CD14-positive monocyte (primary cell): ENCODE measurements at regions not wholly inside any gene's neighbourhood (a gene's known extent, or its start where the extent isn't known, plus 50 kb on each side); places are given as distances from the start of the nearest gene placed in this dataset.
A peak's percentile ranks its signal among the peaks of the same experiment; 100 is the strongest.

Source experiments
- DNase-seq, 3 donors: peaks; one replicate each; pipeline ENCODE4 v3.0.0-alpha.2; 2011 to 2022
- H2AFZ ChIP-seq: 2 replicates; pipeline ENCODE4 v1.6.0; 2012; ENCODE audit warnings: mild to moderate bottlenecking, low read depth, low read length, inconsistent platforms; ENCODE audit not compliant: insufficient read depth, poor library complexity, severe bottlenecking
- H3K27ac ChIP-seq, 2 donors: 1 replicate in 1 of 2; 2 replicates in 1 of 2; pipeline ENCODE4 v1.5.1; 2012 to 2013; ENCODE audit warnings: low read length in 2 of 2, control low read depth in 1 of 2, inconsistent platforms in 1 of 2, low read depth in 1 of 2, mild to moderate bottlenecking in 1 of 2
- H3K27me3 ChIP-seq, 2 donors: one replicate each; pipeline versions ENCODE4 v1.6.0 to v1.6.1; 2011 to 2013; ENCODE audit warnings: low read length in 2 of 2; ENCODE audit not compliant: control insufficient read depth in 2 of 2, insufficient read depth in 2 of 2
- H3K36me3 ChIP-seq, 2 donors: replicated peaks in 1 of 2; 1 replicate in 1 of 2; 2 replicates in 1 of 2; pipeline versions ENCODE4 v1.5.1 to v1.6.1; 2012 to 2013; ENCODE audit warnings: low read length in 2 of 2, control low read depth in 1 of 2, inconsistent platforms in 1 of 2, mild to moderate bottlenecking in 1 of 2; ENCODE audit not compliant: insufficient read depth in 2 of 2, control insufficient read depth in 1 of 2
- H3K4me1 ChIP-seq, 2 donors: 1 replicate in 1 of 2; 2 replicates in 1 of 2; pipeline versions ENCODE4 v1.5.1 to v1.6.1; 2012 to 2013; ENCODE audit warnings: low read length in 2 of 2, control low read depth in 1 of 2, inconsistent platforms in 1 of 2, mild to moderate bottlenecking in 1 of 2, moderate library complexity in 1 of 2; ENCODE audit not compliant: insufficient read depth in 2 of 2, control insufficient read depth in 1 of 2
- H3K4me2 ChIP-seq: replicated peaks from 2 replicates; pipeline ENCODE3; 2012; ENCODE audit warnings: low read length, moderate library complexity, mild to moderate bottlenecking; ENCODE audit not compliant: poor library complexity, severe bottlenecking; ENCODE audit errors: extremely low read depth
- H3K4me3 ChIP-seq, 3 experiments: fragments of 200-600 bp in 1 of 3; sonication (generic) in 1 of 3; replicated peaks in 1 of 3; 1 replicate in 2 of 3; 2 replicates in 1 of 3; pipeline ENCODE4 v1.5.1; 2011 to 2013; ENCODE audit warnings: low read length in 3 of 3, mild to moderate bottlenecking in 3 of 3, control low read depth in 2 of 3, low read depth in 2 of 3, inconsistent platforms in 1 of 3, moderate library complexity in 1 of 3
- H3K79me2 ChIP-seq: 2 replicates; pipeline ENCODE4 v1.6.0; 2012; ENCODE audit warnings: mild to moderate bottlenecking, control low read depth, inconsistent platforms, low read length, moderate library complexity; ENCODE audit not compliant: insufficient read depth
- H3K9ac ChIP-seq: 2 replicates; pipeline ENCODE4 v1.6.0; 2017; ENCODE audit warnings: low read length, mild to moderate bottlenecking; ENCODE audit not compliant: insufficient read depth, poor library complexity, severe bottlenecking
- H3K9me3 ChIP-seq, 2 donors: replicated peaks in 1 of 2; 1 replicate in 1 of 2; 2 replicates in 1 of 2; pipeline versions ENCODE4 v1.5.1 to v1.6.1; 2012 to 2013; ENCODE audit warnings: low read length in 2 of 2, control low read depth in 1 of 2; ENCODE audit not compliant: control insufficient read depth in 1 of 2, insufficient read depth in 1 of 2
- H4K20me1 ChIP-seq: 2 replicates; pipeline ENCODE4 v1.6.0; 2012; ENCODE audit warnings: mild to moderate bottlenecking, low read length, control low read depth, moderate library complexity; ENCODE audit not compliant: insufficient read depth
- H3K27ac Mint-ChIP-seq, 7 donors: one replicate each; pipeline ENCODE4 v1.8.0; 2020; ENCODE audit warnings: mild to moderate bottlenecking in 7 of 7, mixed read lengths in 7 of 7, moderate library complexity in 6 of 7, inconsistent platforms in 2 of 7
- H3K27me3 Mint-ChIP-seq, 3 donors: one replicate each; pipeline ENCODE4 v1.8.0; 2021 to 2022; ENCODE audit warnings: low read depth in 3 of 3, mild to moderate bottlenecking in 3 of 3, mixed read lengths in 3 of 3, moderate library complexity in 3 of 3, inconsistent platforms in 1 of 3
- H3K36me3 Mint-ChIP-seq, 2 donors: one replicate each; pipeline ENCODE4 v1.8.0; 2020; ENCODE audit warnings: mixed read lengths in 2 of 2, inconsistent platforms in 1 of 2, mild to moderate bottlenecking in 1 of 2
- H3K4me1 Mint-ChIP-seq: one replicate; pipeline ENCODE4 v1.8.0; 2020; ENCODE audit warnings: mild to moderate bottlenecking, mixed read lengths
- H3K4me3 Mint-ChIP-seq, 2 donors: one replicate each; pipeline ENCODE4 v1.8.0; 2020; ENCODE audit warnings: mild to moderate bottlenecking in 2 of 2, mixed read lengths in 2 of 2, moderate library complexity in 1 of 2
- H3K9me3 Mint-ChIP-seq, 7 donors: one replicate each; pipeline ENCODE4 v1.8.0; 2020 to 2022; ENCODE audit warnings: mixed read lengths in 7 of 7, mild to moderate bottlenecking in 6 of 7, moderate library complexity in 6 of 7, inconsistent platforms in 2 of 7
- WGBS: methylation state at CpG from one replicate; pipeline ENCODE4 v1.1.5; 2013; ENCODE audit warnings: missing lambda C conversion rate; ENCODE audit not compliant: insufficient coverage; 5-methylcytosine and 5-hydroxymethylcytosine counted together
- intact Hi-C, 2 donors: fragments of 100-400 bp; cut with micrococcal nuclease; formaldehyde crosslinking; loops; one replicate each; pipeline versions ENCODE4 v1.15.0 to v1.15.1; 2023
- TF ChIP-seq, protein P1 (sequence below): fragments of 200-600 bp; IDR thresholded peaks from one replicate; pipeline ENCODE4 v1.8.0; 2022; ENCODE audit warnings: antibody characterized with exemption, mild to moderate bottlenecking

DNA sequence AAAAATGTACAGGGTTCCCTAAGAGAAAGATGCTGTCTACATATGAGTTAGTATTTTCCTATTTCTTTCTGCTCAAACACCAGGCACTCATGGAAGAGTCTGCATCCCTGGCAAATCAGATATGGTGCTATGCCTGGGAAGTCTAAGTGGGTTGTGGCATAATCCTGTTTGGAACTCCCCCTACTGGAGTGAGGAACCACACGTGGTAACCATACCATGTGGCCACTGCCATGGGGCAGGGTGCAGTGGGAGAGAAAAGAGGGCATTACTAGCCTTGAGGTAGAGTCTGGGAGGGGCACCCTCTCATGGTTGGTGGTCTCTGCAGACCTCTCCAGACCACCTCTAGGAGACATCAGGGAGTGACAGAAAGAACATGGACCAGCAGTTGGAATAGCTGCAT, 257.9 kb upstream of the ATP5MC3 start:
- peaks cover 0 to 7% of the 10 kb centered on the region in 2 donors for H3K4me1 ChIP-seq
- no peaks in the 10 kb centered on the region for H3K27me3 ChIP-seq
- no peaks in the 10 kb centered on the region for H3K27me3 Mint-ChIP-seq
- no peak overlapping the region for H3K9ac ChIP-seq
- H3K36me3 Mint-ChIP-seq: no peaks in the 10 kb centered on the region
- no peak overlapping the region for H3K4me3 ChIP-seq
- H3K9me3 Mint-ChIP-seq: peaks cover 0 to 3% (median 0%) of the 10 kb centered on the region in 7 donors
- H3K27ac Mint-ChIP-seq: peak overlapping the region in 1 of 7 donors; percentile 35
- no CpG with 5 or more reads among the region's 1 CpG for WGBS
- H3K4me1 Mint-ChIP-seq: peaks cover 16% of the 10 kb centered on the region
- H3K36me3 ChIP-seq: no peaks in the 10 kb centered on the region
- TF ChIP-seq, protein P1, sequence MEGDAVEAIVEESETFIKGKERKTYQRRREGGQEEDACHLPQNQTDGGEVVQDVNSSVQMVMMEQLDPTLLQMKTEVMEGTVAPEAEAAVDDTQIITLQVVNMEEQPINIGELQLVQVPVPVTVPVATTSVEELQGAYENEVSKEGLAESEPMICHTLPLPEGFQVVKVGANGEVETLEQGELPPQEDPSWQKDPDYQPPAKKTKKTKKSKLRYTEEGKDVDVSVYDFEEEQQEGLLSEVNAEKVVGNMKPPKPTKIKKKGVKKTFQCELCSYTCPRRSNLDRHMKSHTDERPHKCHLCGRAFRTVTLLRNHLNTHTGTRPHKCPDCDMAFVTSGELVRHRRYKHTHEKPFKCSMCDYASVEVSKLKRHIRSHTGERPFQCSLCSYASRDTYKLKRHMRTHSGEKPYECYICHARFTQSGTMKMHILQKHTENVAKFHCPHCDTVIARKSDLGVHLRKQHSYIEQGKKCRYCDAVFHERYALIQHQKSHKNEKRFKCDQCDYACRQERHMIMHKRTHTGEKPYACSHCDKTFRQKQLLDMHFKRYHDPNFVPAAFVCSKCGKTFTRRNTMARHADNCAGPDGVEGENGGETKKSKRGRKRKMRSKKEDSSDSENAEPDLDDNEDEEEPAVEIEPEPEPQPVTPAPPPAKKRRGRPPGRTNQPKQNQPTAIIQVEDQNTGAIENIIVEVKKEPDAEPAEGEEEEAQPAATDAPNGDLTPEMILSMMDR: no peak
- no peak overlapping the region for H3K4me3 Mint-ChIP-seq
- no peaks in the 10 kb centered on the region for H4K20me1 ChIP-seq
- H3K4me2 ChIP-seq: no peak overlapping the region
- intact Hi-C loops: no loop called here
- no peak overlapping the region for H2AFZ ChIP-seq
- DNase-seq: no peak
- no peaks in the 10 kb centered on the region for H3K9me3 ChIP-seq
- no peak overlapping the region for H3K27ac ChIP-seq
- no peaks in the 10 kb centered on the region for H3K79me2 ChIP-seq

DNA sequence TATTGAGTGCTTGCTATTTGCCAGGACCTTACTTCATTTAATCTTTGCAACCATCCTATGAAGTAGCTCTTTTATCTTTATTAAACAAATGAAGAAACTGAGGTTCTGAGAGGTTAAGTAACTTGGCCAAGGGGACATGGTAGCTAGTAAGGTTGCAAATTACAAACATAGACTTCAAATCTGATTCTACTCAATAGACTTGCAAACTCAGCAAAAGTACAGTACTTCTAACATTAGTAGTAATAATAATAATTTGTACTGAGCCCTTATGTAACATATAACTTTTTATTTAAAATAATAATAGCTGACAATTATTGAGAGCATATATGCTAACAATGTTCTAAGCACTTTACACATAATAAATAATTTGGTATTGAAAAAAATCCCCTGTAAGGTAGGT, 255.7 kb upstream of the ATP5MC3 start:
- DNase-seq: no peak
- Histone ChIP-seq H3K27me3 (no peaks in the 10 kb centered on the region), H3K27ac (no peak overlapping the region), H3K36me3 (no peaks in the 10 kb centered on the region), H4K20me1 (no peaks in the 10 kb centered on the region), H2AFZ (no peak overlapping the region), H3K9ac (no peak overlapping the region), H3K9me3 (no peaks in the 10 kb centered on the region), H3K4me3 (no peak overlapping the region), H3K4me1 (peaks cover 0 to 7% of the 10 kb centered on the region in 2 donors), H3K79me2 (no peaks in the 10 kb centered on the region), H3K4me2 (no peak overlapping the region)
- H3K4me1 Mint-ChIP-seq: peaks cover 18% of the 10 kb centered on the region
- TF ChIP-seq, protein P1: no peak
- no peaks in the 10 kb centered on the region for H3K36me3 Mint-ChIP-seq
- intact Hi-C loops: no loop called here
- no peak overlapping the region for H3K27ac Mint-ChIP-seq
- H3K9me3 Mint-ChIP-seq: peaks cover 0 to 6% (median 0%) of the 10 kb centered on the region in 7 donors
- peaks cover 0 to under 1% (median under 1%) of the 10 kb centered on the region in 3 donors for H3K27me3 Mint-ChIP-seq
- H3K4me3 Mint-ChIP-seq: no peak overlapping the region
